NT2/D1 (cell line): ENCODE measurements at regions not wholly inside any gene's neighbourhood (a gene's known extent, or its start where the extent isn't known, plus 50 kb on each side); places are given as distances from the start of the nearest gene placed in this dataset.

Source experiments
- SUZ12 ChIP-seq: IDR thresholded peaks from 2 replicates; pipeline ENCODE4 v1.6.1; 2011; ENCODE audit not compliant: insufficient read length, insufficient read depth; ENCODE audit errors: extremely low read depth
- YY1 ChIP-seq: IDR thresholded peaks from 2 replicates; pipeline ENCODE4 v1.6.1; 2011; ENCODE audit not compliant: insufficient read length, insufficient read depth
- ZNF274 ChIP-seq: IDR thresholded peaks from 2 replicates; pipeline ENCODE4 v1.6.1; 2011; ENCODE audit warnings: mild to moderate bottlenecking, low read depth, low read length

DNA sequence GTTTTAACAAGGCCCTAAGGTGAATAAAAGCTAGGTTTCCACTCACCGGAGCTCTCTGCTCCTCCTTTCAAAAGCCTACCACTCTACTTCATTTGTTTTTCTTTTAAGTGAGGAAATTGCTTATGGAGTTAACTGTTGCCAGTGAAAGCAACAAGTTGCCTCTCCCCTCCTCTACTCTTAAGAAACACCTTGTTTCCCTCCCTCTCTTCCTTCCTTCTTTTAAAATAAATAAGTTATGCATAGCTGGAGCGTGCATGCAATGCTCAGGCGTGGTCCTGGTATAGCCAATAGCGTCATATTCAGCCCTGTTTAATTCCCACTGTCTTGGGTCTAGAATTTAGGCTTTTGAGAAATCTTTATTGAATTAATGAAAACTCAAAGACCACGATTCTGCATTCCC lies 101.1 kb upstream of the IGF1R start:
- TF ChIP-seq ZNF274 = no peak
- no peak for TF ChIP-seq SUZ12
- no peak for TF ChIP-seq YY1
